Stimulated activated naive B cell treated with anti-CD40 and anti-IgM and Interleukin-4, amounts not matched to agents 10 μg/mL and 1 μg/mL and 100 μg/mL, for 72 hours (primary cell): ENCODE measurements at regions not wholly inside any gene's neighbourhood (a gene's known extent, or its start where the extent isn't known, plus 50 kb on each side); places are given as distances from the start of the nearest gene placed in this dataset.
"Not testable (repeated sequence)": the region's sequence is repeated elsewhere in the genome, so short reads cannot be mapped to it uniquely, and the experiment has no call there.

ENCODE experiments used
- ATAC-seq, 2 donors: fragments of 150-1000 bp; cut with Tn5 transposase; replicated peaks; 2 replicates each; pipeline ENCODE4 v1.10.0; 2021; ENCODE audit warnings: moderate library complexity in 1 of 2
- DNase-seq: peaks from one replicate; pipeline ENCODE4 v3.0.0; 2021
- H3K27ac Mint-ChIP-seq: one replicate; pipeline ENCODE4 v1.8.0; 2022; ENCODE audit warnings: mild to moderate bottlenecking, mixed read lengths
- H3K27me3 Mint-ChIP-seq, 2 donors: one replicate each; pipeline ENCODE4 v1.8.0; 2022; ENCODE audit warnings: mixed read lengths in 2 of 2
- H3K36me3 Mint-ChIP-seq, 2 donors: one replicate each; pipeline ENCODE4 v1.8.0; 2022; ENCODE audit warnings: mixed read lengths in 2 of 2, mild to moderate bottlenecking in 1 of 2
- H3K4me1 Mint-ChIP-seq, 2 donors: one replicate each; pipeline ENCODE4 v1.8.0; 2022; ENCODE audit warnings: mixed read lengths in 2 of 2, mild to moderate bottlenecking in 1 of 2
- H3K4me3 Mint-ChIP-seq, 2 donors: one replicate each; pipeline ENCODE4 v1.8.0; 2022; ENCODE audit warnings: mild to moderate bottlenecking in 2 of 2, mixed read lengths in 2 of 2, moderate library complexity in 1 of 2
- H3K9me3 Mint-ChIP-seq, 2 donors: one replicate each; pipeline ENCODE4 v1.8.0; 2022; ENCODE audit warnings: mixed read lengths in 2 of 2, mild to moderate bottlenecking in 1 of 2

GRCh38 chr6:119834418-119834817, 484.9 kb upstream of the MAN1A1 start:
- peaks cover 0 to 9% of the 10 kb centered on the region in 2 donors for H3K4me1 Mint-ChIP-seq
- H3K27ac Mint-ChIP-seq = no peak overlapping the region
- ATAC-seq (no peak), DNase-seq (no peak)
- no peaks in the 10 kb centered on the region for H3K9me3 Mint-ChIP-seq
- no peaks in the 10 kb centered on the region for H3K27me3 Mint-ChIP-seq
- no peaks in the 10 kb centered on the region for H3K36me3 Mint-ChIP-seq
- no peak overlapping the region for H3K4me3 Mint-ChIP-seq

- no peaks in the 10 kb centered on the region for H3K9me3 Mint-ChIP-seq
Measured at GRCh38 chr6:119832411-119832810, 482.9 kb upstream of the MAN1A1 start.

GRCh38 chr6:119830494-119831295, 481.1 kb upstream of the MAN1A1 start:
- DNase-seq = no peak
- Mint-ChIP-seq H3K27ac (no peak overlapping the region), H3K27me3 (no peaks in the 10 kb centered on the region), H3K4me3 (no peak overlapping the region), H3K4me1 (peaks cover 0 to 9% of the 10 kb centered on the region in 2 donors), H3K9me3 (no peaks in the 10 kb centered on the region), H3K36me3 (no peaks in the 10 kb centered on the region)
- ATAC-seq = no peak

More at GRCh38 chr6:119832411-119832810, 482.9 kb upstream of the MAN1A1 start:
- no peak for DNase-seq
- Mint-ChIP-seq H3K27ac (no peak overlapping the region), H3K4me3 (no peak overlapping the region), H3K36me3 (no peaks in the 10 kb centered on the region), H3K4me1 (peaks cover 0 to 9% of the 10 kb centered on the region in 2 donors), H3K27me3 (no peaks in the 10 kb centered on the region)
- no peak for ATAC-seq

- H3K36me3 Mint-ChIP-seq = no peaks in the 10 kb centered on the region
- H3K27me3 Mint-ChIP-seq = no peaks in the 10 kb centered on the region
- H3K4me1 Mint-ChIP-seq = peaks cover 0 to 9% of the 10 kb centered on the region in 2 donors
- H3K4me3 Mint-ChIP-seq = no peak overlapping the region
- H3K9me3 Mint-ChIP-seq = no peaks in the 10 kb centered on the region
- ATAC-seq (no peak), DNase-seq (no peak)
- H3K27ac Mint-ChIP-seq = no peak overlapping the region
Measured at GRCh38 chr6:119830069-119830468, 480.5 kb upstream of the MAN1A1 start.

- H3K4me1 Mint-ChIP-seq, H3K27ac Mint-ChIP-seq, H3K9me3 Mint-ChIP-seq, H3K36me3 Mint-ChIP-seq, DNase-seq, H3K4me3 Mint-ChIP-seq, H3K27me3 Mint-ChIP-seq, ATAC-seq: not testable (repeated sequence)
Measured at GRCh38 chr6:119829499-119829898, 479.9 kb upstream of the MAN1A1 start.

GRCh38 chr6:119829006-119829405, 479.4 kb upstream of the MAN1A1 start:
- Mint-ChIP-seq H3K4me1 (peaks cover 0 to 9% of the 10 kb centered on the region in 2 donors), H3K4me3 (no peak overlapping the region), H3K9me3 (no peaks in the 10 kb centered on the region), H3K36me3 (no peaks in the 10 kb centered on the region), H3K27me3 (no peaks in the 10 kb centered on the region), H3K27ac (no peak overlapping the region)
- no peak for ATAC-seq
- DNase-seq = no peak

GRCh38 chr6:119821380-119821779, 471.8 kb upstream of the MAN1A1 start:
- Mint-ChIP-seq H3K4me3 (no peak overlapping the region), H3K9me3 (no peaks in the 10 kb centered on the region), H3K36me3 (no peaks in the 10 kb centered on the region), H3K27ac (no peak overlapping the region), H3K27me3 (no peaks in the 10 kb centered on the region), H3K4me1 (no peaks in the 10 kb centered on the region)
- ATAC-seq = no peak
- no peak for DNase-seq

GRCh38 chr6:119818876-119819275, 469.3 kb upstream of the MAN1A1 start:
- Mint-ChIP-seq H3K27me3 (no peaks in the 10 kb centered on the region), H3K4me3 (no peak overlapping the region), H3K4me1 (no peaks in the 10 kb centered on the region), H3K36me3 (no peaks in the 10 kb centered on the region), H3K9me3 (no peaks in the 10 kb centered on the region), H3K27ac (no peak overlapping the region)
- ATAC-seq (no peak), DNase-seq (no peak)

- Mint-ChIP-seq H3K4me3 (no peak overlapping the region), H3K36me3 (no peaks in the 10 kb centered on the region), H3K27me3 (no peaks in the 10 kb centered on the region), H3K9me3 (no peaks in the 10 kb centered on the region), H3K4me1 (no peaks in the 10 kb centered on the region), H3K27ac (no peak overlapping the region)
- no peak for ATAC-seq
- no peak for DNase-seq
Measured at GRCh38 chr6:119814609-119815400, 465.2 kb upstream of the MAN1A1 start.

GRCh38 chr6:119802464-119802863, 452.9 kb upstream of the MAN1A1 start:
- Mint-ChIP-seq H3K9me3 (peaks cover 0 to 2% of the 10 kb centered on the region in 2 donors), H3K4me1 (no peaks in the 10 kb centered on the region), H3K27me3 (no peaks in the 10 kb centered on the region), H3K36me3 (no peaks in the 10 kb centered on the region), H3K4me3 (no peak overlapping the region), H3K27ac (no peak overlapping the region)
- ATAC-seq (no peak), DNase-seq (no peak)

GRCh38 chr6:119801056-119801455, 451.5 kb upstream of the MAN1A1 start:
- Mint-ChIP-seq H3K36me3 (no peaks in the 10 kb centered on the region), H3K27me3 (no peaks in the 10 kb centered on the region), H3K4me1 (no peaks in the 10 kb centered on the region), H3K9me3 (peaks cover 0 to 2% of the 10 kb centered on the region in 2 donors), H3K27ac (no peak overlapping the region), H3K4me3 (no peak overlapping the region)
- DNase-seq (no peak), ATAC-seq (no peak)

- Mint-ChIP-seq H3K36me3 (no peaks in the 10 kb centered on the region), H3K4me3 (no peak overlapping the region), H3K27me3 (no peaks in the 10 kb centered on the region), H3K9me3 (peaks cover 0 to 2% of the 10 kb centered on the region in 2 donors), H3K27ac (no peak overlapping the region), H3K4me1 (no peaks in the 10 kb centered on the region)
- DNase-seq = no peak
- ATAC-seq = no peak
Measured at GRCh38 chr6:119800526-119800925, 451.0 kb upstream of the MAN1A1 start.

- Mint-ChIP-seq H3K4me1 (no peaks in the 10 kb centered on the region), H3K9me3 (no peaks in the 10 kb centered on the region), H3K4me3 (no peak overlapping the region), H3K27me3 (no peaks in the 10 kb centered on the region), H3K36me3 (no peaks in the 10 kb centered on the region), H3K27ac (no peak overlapping the region)
- no peak for DNase-seq
- no peak for ATAC-seq
Measured at GRCh38 chr6:119799596-119800509, 450.3 kb upstream of the MAN1A1 start.

GRCh38 chr6:119791736-119792135, 442.2 kb upstream of the MAN1A1 start:
- H3K36me3 Mint-ChIP-seq = no peaks in the 10 kb centered on the region
- no peaks in the 10 kb centered on the region for H3K4me1 Mint-ChIP-seq
- peaks cover 3 to 7% of the 10 kb centered on the region in 2 donors for H3K9me3 Mint-ChIP-seq
- H3K27me3 Mint-ChIP-seq = no peaks in the 10 kb centered on the region
- ATAC-seq = no peak
- no peak for DNase-seq
- no peak overlapping the region for H3K4me3 Mint-ChIP-seq
- no peak overlapping the region for H3K27ac Mint-ChIP-seq
